Thoracic aorta (tissue), 2 donors: ENCODE measurements at regions not wholly inside any gene's neighbourhood (a gene's known extent, or its start where the extent isn't known, plus 50 kb on each side); places are given as distances from the start of the nearest gene placed in this dataset.

ENCODE experiments used
- ATAC-seq: fragments of 150-250 bp; one replicate; pipeline ENCODE4 v1.8.0; 2017; ENCODE audit warnings: low read depth; ENCODE audit not compliant: insufficient number of reproducible peaks, low FRiP score
- DNase-seq: peaks from one replicate; pipeline ENCODE4 v3.0.0-alpha.2; 2020; ENCODE audit warnings: low spot score
- H3K27ac ChIP-seq, 2 donors: fragments of 200-600 bp; sonication (generic); 1 replicate in 1 of 2; 2 replicates in 1 of 2; pipeline ENCODE4 v1.5.1; 2016; ENCODE audit warnings: mild to moderate bottlenecking in 2 of 2, moderate library complexity in 2 of 2
- H3K27me3 ChIP-seq: fragments of 200-600 bp; sonication (generic); replicated peaks from 2 replicates; pipeline ENCODE4 v1.6.0; 2016; ENCODE audit warnings: mild to moderate bottlenecking; ENCODE audit not compliant: insufficient read depth
- H3K36me3 ChIP-seq: fragments of 200-600 bp; sonication (generic); one replicate; pipeline ENCODE4 v1.5.1; 2016
- H3K4me1 ChIP-seq, 2 donors: fragments of 200-600 bp; sonication (generic); 1 replicate in 1 of 2; 2 replicates in 1 of 2; pipeline versions ENCODE4 v1.5.1 to v1.6.0; 2016; ENCODE audit warnings: low read depth in 2 of 2, mild to moderate bottlenecking in 1 of 2; ENCODE audit not compliant: control insufficient read depth in 1 of 2
- H3K4me3 ChIP-seq: fragments of 200-600 bp; sonication (generic); 2 replicates; pipeline ENCODE4 v1.5.1; 2016; ENCODE audit warnings: mild to moderate bottlenecking
- H3K9me3 ChIP-seq: fragments of 200-600 bp; sonication (generic); 2 replicates; pipeline ENCODE4 v1.5.1; 2016
- CTCF ChIP-seq: fragments of 200-600 bp; sonication (generic); IDR thresholded peaks from one replicate; pipeline ENCODE4 v1.5.1; 2019; ENCODE audit warnings: antibody characterized with exemption

- Histone ChIP-seq H3K4me1 (no peaks in the 10 kb centered on the region), H3K36me3 (no peaks in the 10 kb centered on the region), H3K4me3 (no peak overlapping the region), H3K27me3 (no peaks in the 10 kb centered on the region), H3K9me3 (no peaks in the 10 kb centered on the region), H3K27ac (no peak overlapping the region)
- DNase-seq, result no peak
- no peak for ATAC-seq
- TF ChIP-seq CTCF, result no peak
Measured at GRCh38 chr5:62111428-62111827, 194.6 kb upstream of the KIF2A start.

GRCh38 chr5:62112689-62113228 lies 193.2 kb upstream of the KIF2A start:
- no peak overlapping the region for H3K27ac ChIP-seq
- H3K4me1 ChIP-seq, result no peaks in the 10 kb centered on the region
- ATAC-seq, result no peak
- H3K9me3 ChIP-seq, result no peaks in the 10 kb centered on the region
- H3K36me3 ChIP-seq, result no peaks in the 10 kb centered on the region
- H3K4me3 ChIP-seq, result no peak overlapping the region
- no peak for TF ChIP-seq CTCF
- H3K27me3 ChIP-seq, result no peaks in the 10 kb centered on the region
- no peak for DNase-seq

- DNase-seq (no peak), ATAC-seq (no peak)
- no peak overlapping the region for H3K27ac ChIP-seq
- H3K36me3 ChIP-seq, result no peaks in the 10 kb centered on the region
- H3K4me1 ChIP-seq, result no peaks in the 10 kb centered on the region
- H3K4me3 ChIP-seq, result no peak overlapping the region
- H3K9me3 ChIP-seq, result no peaks in the 10 kb centered on the region
- TF ChIP-seq CTCF, result no peak
- H3K27me3 ChIP-seq, result no peaks in the 10 kb centered on the region
Measured at GRCh38 chr5:62115014-62115413, 191.0 kb upstream of the KIF2A start.

GRCh38 chr5:62124266-62124665 lies 181.7 kb upstream of the KIF2A start:
- no peaks in the 10 kb centered on the region for H3K4me1 ChIP-seq
- no peaks in the 10 kb centered on the region for H3K36me3 ChIP-seq
- no peaks in the 10 kb centered on the region for H3K9me3 ChIP-seq
- TF ChIP-seq CTCF, result no peak
- H3K27me3 ChIP-seq, result no peaks in the 10 kb centered on the region
- no peak overlapping the region for H3K4me3 ChIP-seq
- DNase-seq, result no peak
- no peak for ATAC-seq
- H3K27ac ChIP-seq, result no peak overlapping the region

GRCh38 chr5:62126090-62126489 lies 179.9 kb upstream of the KIF2A start:
- ATAC-seq, result no peak
- H3K27ac ChIP-seq, result no peak overlapping the region
- no peak for TF ChIP-seq CTCF
- DNase-seq, result no peak
- no peaks in the 10 kb centered on the region for H3K27me3 ChIP-seq
- no peaks in the 10 kb centered on the region for H3K36me3 ChIP-seq
- H3K4me3 ChIP-seq, result no peak overlapping the region
- no peaks in the 10 kb centered on the region for H3K4me1 ChIP-seq
- H3K9me3 ChIP-seq, result no peaks in the 10 kb centered on the region
